IMR-90 (cell line): ENCODE measurements at regions not wholly inside any gene's neighbourhood (a gene's known extent, or its start where the extent isn't known, plus 50 kb on each side); places are given as distances from the start of the nearest gene placed in this dataset.
A peak's percentile ranks its signal among the peaks of the same experiment; 100 is the strongest.

ENCODE experiments used
- ATAC-seq: fragments of 200-7000 bp; cut with Tn5 transposase; 2 replicates; pipeline ENCODE4 v1.9.1; 2020; ENCODE audit warnings: low read depth, mild to moderate bottlenecking, moderate library complexity
- BruUV-seq: library from RNA; stranded (reverse); fragments of 400-500 nt; replicated peaks from 2 replicates; lab custom pipeline; 2021; lab: Mats Ljungman, UMichigan
- CTCF ChIA-PET: fragments of 300-600 bp; formaldehyde crosslinking; extraction: SDS; loops from one replicate; lab custom pipeline; 2021; ENCODE audit warnings: antibody characterized with exemption; lab: Yijun Ruan, JAX
- POLR2A ChIA-PET: fragments of 300-600 bp; sonication (Branson Sonifier 250); formaldehyde crosslinking; loops from one replicate; lab custom pipeline; 2022; ENCODE audit warnings: antibody characterized with exemption; ENCODE audit not compliant: unreplicated experiment; lab: Charles Lee
- DNase-seq: peaks from one replicate; pipeline ENCODE4 v3.0.0; 2013
- H2AFZ ChIP-seq: replicated peaks from 2 replicates; pipeline ENCODE3; 2013; ENCODE audit warnings: low read length, mild to moderate bottlenecking; ENCODE audit not compliant: poor library complexity
- H2AK5ac ChIP-seq: 2 replicates; pipeline ENCODE4 v1.6.1; 2013; ENCODE audit warnings: low read depth, low read length, inconsistent platforms
- H2AK9ac ChIP-seq: replicated peaks from 2 replicates; pipeline ENCODE3; 2013; ENCODE audit warnings: mild to moderate bottlenecking, low read depth, low read length, moderate library complexity; ENCODE audit not compliant: poor library complexity
- H2BK120ac ChIP-seq: 2 replicates; pipeline ENCODE4 v1.6.1; 2013; ENCODE audit warnings: low read depth, low read length, inconsistent platforms
- H2BK15ac ChIP-seq: 3 replicates; pipeline ENCODE4 v1.6.1; 2013; ENCODE audit warnings: low read depth, low read length, inconsistent platforms
- H2BK20ac ChIP-seq: 2 replicates; pipeline ENCODE4 v1.6.1; 2013; ENCODE audit warnings: low read depth, mild to moderate bottlenecking, inconsistent platforms, low read length, moderate library complexity
- H2BK5ac ChIP-seq: 2 replicates; pipeline ENCODE4 v1.6.1; 2013; ENCODE audit warnings: mild to moderate bottlenecking, low read depth, low read length, inconsistent platforms; ENCODE audit not compliant: poor library complexity, severe bottlenecking
- H3K14ac ChIP-seq: replicated peaks from 2 replicates; pipeline ENCODE4 v1.6.1; 2013; ENCODE audit warnings: low read depth, low read length, inconsistent platforms
- H3K18ac ChIP-seq: 2 replicates; pipeline ENCODE4 v1.6.1; 2013; ENCODE audit warnings: low read depth, low read length, control low read depth
- H3K23ac ChIP-seq: 2 replicates; pipeline ENCODE4 v1.6.1; 2013; ENCODE audit warnings: low read depth, low read length, inconsistent platforms
- H3K27ac ChIP-seq: 2 replicates; pipeline ENCODE4 v1.5.1; 2013; ENCODE audit warnings: mild to moderate bottlenecking, control low read depth, low read length; ENCODE audit not compliant: insufficient read depth
- H3K27me3 ChIP-seq: 2 replicates; pipeline ENCODE4 v1.6.1; 2013; ENCODE audit warnings: low read length; ENCODE audit not compliant: control insufficient read depth, insufficient read depth
- H3K36me3 ChIP-seq: 2 replicates; pipeline ENCODE4 v1.6.1; 2013; ENCODE audit warnings: low read length, mixed read lengths; ENCODE audit not compliant: control insufficient read depth, insufficient read depth
- H3K4ac ChIP-seq: 2 replicates; pipeline ENCODE4 v1.6.1; 2013; ENCODE audit warnings: low read depth, low read length, inconsistent platforms
- H3K4me1 ChIP-seq: 2 replicates; pipeline ENCODE4 v1.6.1; 2013; ENCODE audit warnings: low read length, mixed read lengths; ENCODE audit not compliant: control insufficient read depth, insufficient read depth
- H3K4me2 ChIP-seq: 2 replicates; pipeline ENCODE4 v1.6.1; 2013; ENCODE audit warnings: low read depth, mild to moderate bottlenecking, control low read depth, low read length, moderate library complexity
- H3K4me3 ChIP-seq: 2 replicates; pipeline ENCODE4 v1.5.1; 2013; ENCODE audit warnings: low read depth, mild to moderate bottlenecking, control low read depth, low read length, moderate library complexity; ENCODE audit not compliant: insufficient read depth
- H3K56ac ChIP-seq: 2 replicates; pipeline ENCODE4 v1.6.1; 2013; ENCODE audit warnings: low read length, inconsistent platforms; ENCODE audit not compliant: insufficient read depth; ENCODE audit errors: extremely low read depth
- H3K79me1 ChIP-seq, 2 experiments: 2 replicates each; pipeline ENCODE4 v1.6.1; 2013; ENCODE audit warnings: low read length in 2 of 2, inconsistent platforms in 1 of 2, low read depth in 1 of 2
- H3K9ac ChIP-seq: 2 replicates; pipeline ENCODE4 v1.6.1; 2013; ENCODE audit warnings: low read depth, low read length, control low read depth
- H3K9me1 ChIP-seq: 2 replicates; pipeline ENCODE4 v1.6.1; 2013; ENCODE audit warnings: low read length, inconsistent platforms; ENCODE audit not compliant: insufficient read depth
- H3K9me3 ChIP-seq: 2 replicates; pipeline ENCODE4 v1.6.1; 2013; ENCODE audit warnings: low read length; ENCODE audit not compliant: control insufficient read depth, insufficient read depth
- H4K20me1 ChIP-seq: 2 replicates; pipeline ENCODE4 v1.6.1; 2013; ENCODE audit warnings: low read length, inconsistent platforms; ENCODE audit not compliant: insufficient read depth
- H4K5ac ChIP-seq: 2 replicates; pipeline ENCODE4 v1.6.1; 2013; ENCODE audit warnings: mild to moderate bottlenecking, low read depth, low read length, control low read depth
- H4K8ac ChIP-seq, 2 experiments: 2 replicates each; pipeline ENCODE4 v1.6.1; 2013; ENCODE audit warnings: low read depth in 2 of 2, low read length in 2 of 2, control low read depth in 1 of 2, inconsistent platforms in 1 of 2
- H4K91ac ChIP-seq: 2 replicates; pipeline ENCODE4 v1.6.1; 2013; ENCODE audit warnings: low read depth, low read length, inconsistent platforms; ENCODE audit not compliant: insufficient read depth
- BHLHE40 ChIP-seq: fragments of 150-350 bp; IDR thresholded peaks from 2 replicates; pipeline ENCODE4 v1.6.1; 2016; ENCODE audit warnings: mild to moderate bottlenecking, low read depth, low read length
- CEBPB ChIP-seq: IDR thresholded peaks from 2 replicates; pipeline ENCODE4 v1.6.1; 2012; ENCODE audit warnings: low read depth, low read length, improper control_type of control experiment
- CHD1 ChIP-seq: IDR thresholded peaks from 2 replicates; pipeline ENCODE4 v1.6.1; 2012; ENCODE audit warnings: low read depth, low read length, improper control_type of control experiment
- CTCF ChIP-seq: conservative IDR thresholded peaks from 2 replicates; pipeline ENCODE4 v1.5.1; 2012; ENCODE audit warnings: mild to moderate bottlenecking, low read depth, low read length, improper control_type of control experiment
- ELK1 ChIP-seq: fragments of 150-350 bp; IDR thresholded peaks from 2 replicates; pipeline ENCODE4 v1.6.1; 2016; ENCODE audit warnings: low read depth, mild to moderate bottlenecking, low read length, moderate library complexity, borderline replicate concordance
- FOS ChIP-seq: fragments of 150-350 bp; IDR thresholded peaks from 2 replicates; pipeline ENCODE4 v1.6.1; 2016; ENCODE audit warnings: low read depth, low read length
- MAFK ChIP-seq: IDR thresholded peaks from 2 replicates; pipeline ENCODE4 v1.6.1; 2012; ENCODE audit warnings: low read depth, low read length, improper control_type of control experiment
- MAZ ChIP-seq: IDR thresholded peaks from 2 replicates; pipeline ENCODE4 v1.6.1; 2012; ENCODE audit warnings: low read depth, mild to moderate bottlenecking, low read length, improper control_type of control experiment, moderate library complexity, borderline replicate concordance
- MXI1 ChIP-seq: IDR thresholded peaks from 2 replicates; pipeline ENCODE4 v1.6.1; 2012; ENCODE audit warnings: low read depth, mild to moderate bottlenecking, low read length, moderate library complexity, borderline replicate concordance
- NFE2L2 ChIP-seq: fragments of 150-350 bp; IDR thresholded peaks from 2 replicates; pipeline ENCODE4 v1.6.1; 2016; ENCODE audit warnings: low read depth, mild to moderate bottlenecking, low read length
- POLR2A ChIP-seq: IDR thresholded peaks from 2 replicates; pipeline ENCODE4 v1.6.1; 2012; ENCODE audit warnings: mild to moderate bottlenecking, low read depth, low read length
- RAD21 ChIP-seq: IDR thresholded peaks from 2 replicates; pipeline ENCODE4 v1.6.1; 2012; ENCODE audit warnings: low read length, improper control_type of control experiment
- RCOR1 ChIP-seq: IDR thresholded peaks from 2 replicates; pipeline ENCODE4 v1.6.1; 2012; ENCODE audit warnings: mild to moderate bottlenecking, low read length, improper control_type of control experiment; ENCODE audit not compliant: insufficient replicate concordance
- RFX5 ChIP-seq: IDR thresholded peaks from 2 replicates; pipeline ENCODE4 v1.8.0; 2012; ENCODE audit warnings: low read depth, mild to moderate bottlenecking, low read length, moderate library complexity
- SMC3 ChIP-seq: fragments of 150-350 bp; IDR thresholded peaks from 2 replicates; pipeline ENCODE4 v1.6.1; 2016; ENCODE audit warnings: low read depth, mild to moderate bottlenecking, antibody characterized with exemption, low read length, moderate library complexity
- USF2 ChIP-seq: fragments of 150-350 bp; IDR thresholded peaks from 2 replicates; pipeline ENCODE4 v1.6.1; 2017; ENCODE audit warnings: mild to moderate bottlenecking, antibody characterized with exemption, low read length, low read depth
- WGBS, 2 experiments: methylation state at CpG; one replicate each; pipeline versions ENCODE4 v1.1.5 to v1.1.7; 2013; ENCODE audit warnings: missing lambda C conversion rate in 2 of 2; ENCODE audit not compliant: insufficient read length in 1 of 2; ENCODE audit errors: extremely low coverage in 2 of 2; 5-methylcytosine and 5-hydroxymethylcytosine counted together
- dilution Hi-C: fragments of 300-500 bp; cut with HindIII; formaldehyde crosslinking; loops from one replicate; pipeline ENCODE4 v1.14.3; 2018; ENCODE audit warnings: low sequenced_read_pairs; ENCODE audit not compliant: unreplicated experiment
- in situ Hi-C: fragments of 300-500 bp; cut with MboI; formaldehyde crosslinking; loops from 3 replicates; pipeline ENCODE4 v1.14.3; 2019; ENCODE audit warnings: low sequenced_read_pairs, inconsistent platforms, mixed read lengths
- intact Hi-C: fragments of 100-400 bp; cut with micrococcal nuclease; formaldehyde crosslinking; loops from 2 replicates; pipeline ENCODE4 v1.10.0; 2022

- no peak overlapping the region for H2AFZ ChIP-seq
- H3K79me1 ChIP-seq, result no peaks in the 10 kb centered on the region
- no peak overlapping the region for H2AK5ac ChIP-seq
- H3K14ac ChIP-seq, result no peak overlapping the region
- no peaks in the 10 kb centered on the region for H3K9me3 ChIP-seq
- H3K18ac ChIP-seq, result no peak overlapping the region
- no TSS peak for BruUV-seq
- H3K27ac ChIP-seq, result no peak overlapping the region
- H3K9ac ChIP-seq, result no peak overlapping the region
- H2BK120ac ChIP-seq, result no peak overlapping the region
- POLR2A ChIA-PET, result no interaction called here
- H2BK5ac ChIP-seq, result no peak overlapping the region
- dilution Hi-C loops, result no loop called here
- H3K4me3 ChIP-seq, result no peak overlapping the region
- no peak overlapping the region for H2AK9ac ChIP-seq
- H4K20me1 ChIP-seq, result no peaks in the 10 kb centered on the region
- in situ Hi-C loops, result no loop called here
- CTCF ChIA-PET, result no interaction called here
- H3K36me3 ChIP-seq, result no peaks in the 10 kb centered on the region
- no peak overlapping the region for H3K23ac ChIP-seq
- H4K8ac ChIP-seq, result no peak overlapping the region
- H2BK20ac ChIP-seq, result no peak overlapping the region
- H4K5ac ChIP-seq, result no peak overlapping the region
- 20% methylated on average over 1 of the region's 7 CpGs; no CpG with 5 or more reads in 1 of the 2 experiments for WGBS, 2 experiments
- no peak overlapping the region for H3K4ac ChIP-seq
- H3K27me3 ChIP-seq, result no peaks in the 10 kb centered on the region
- no peaks in the 10 kb centered on the region for H3K9me1 ChIP-seq
- peaks cover 5% of the 10 kb centered on the region; the same call in 1 of the 2 replicates for H3K4me1 ChIP-seq
- H4K91ac ChIP-seq, result no peak overlapping the region
- peak; percentile 34 for DNase-seq
- ATAC-seq, result peak; percentile 62
- no peak overlapping the region for H3K4me2 ChIP-seq
- H2BK15ac ChIP-seq, result no peak overlapping the region
- TF ChIP-seq RFX5, result no peak
- TF ChIP-seq RCOR1, result no peak
- no peak for TF ChIP-seq FOS
- TF ChIP-seq CTCF, result no peak
- no peak for TF ChIP-seq SMC3
- no peak for TF ChIP-seq MAZ
- no peak for TF ChIP-seq POLR2A
- TF ChIP-seq ELK1, result no peak
- no peak for TF ChIP-seq MAFK
- no peak for TF ChIP-seq NFE2L2
- TF ChIP-seq CHD1, result no peak
- TF ChIP-seq CEBPB, result no peak
- TF ChIP-seq USF2, result no peak
- no peak for TF ChIP-seq RAD21
- TF ChIP-seq BHLHE40, result no peak
- TF ChIP-seq MXI1, result no peak
- intact Hi-C loops, result no loop called here
- no peak overlapping the region for H3K56ac ChIP-seq
Measured at GRCh38 chr13:106986033-106986484, 418.1 kb upstream of the ARGLU1 start.
